ENCODE measurements at regions not wholly inside any gene's neighbourhood (a gene's known extent, or its start where the extent isn't known, plus 50 kb on each side); places are given as distances from the start of the nearest gene placed in this dataset.
"Not testable (repeated sequence)": the region's sequence is repeated elsewhere in the genome, so short reads cannot be mapped to it uniquely, and the experiment has no call there.

DNA sequence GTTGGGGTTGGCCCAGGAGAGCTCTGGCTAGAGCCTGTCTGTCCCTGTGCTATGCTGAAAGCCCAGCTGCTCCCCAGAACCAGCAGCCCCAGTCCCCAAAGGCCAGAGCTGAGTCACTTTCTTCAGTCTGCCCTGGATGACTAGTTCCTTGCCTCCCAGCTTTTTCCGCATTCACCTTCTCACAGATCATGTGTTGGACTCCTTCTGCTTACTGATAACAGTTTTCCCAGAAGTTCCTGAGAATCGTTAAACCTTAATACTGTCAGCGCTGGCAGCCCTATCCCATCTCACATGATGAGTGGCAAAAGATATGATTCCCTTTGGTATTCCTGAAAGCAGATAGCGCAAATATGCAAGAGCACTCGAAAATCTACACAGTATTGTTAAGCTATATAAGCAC, 84.2 kb downstream of the TRIM69 start:
- TF ChIP-seq, protein P1, sequence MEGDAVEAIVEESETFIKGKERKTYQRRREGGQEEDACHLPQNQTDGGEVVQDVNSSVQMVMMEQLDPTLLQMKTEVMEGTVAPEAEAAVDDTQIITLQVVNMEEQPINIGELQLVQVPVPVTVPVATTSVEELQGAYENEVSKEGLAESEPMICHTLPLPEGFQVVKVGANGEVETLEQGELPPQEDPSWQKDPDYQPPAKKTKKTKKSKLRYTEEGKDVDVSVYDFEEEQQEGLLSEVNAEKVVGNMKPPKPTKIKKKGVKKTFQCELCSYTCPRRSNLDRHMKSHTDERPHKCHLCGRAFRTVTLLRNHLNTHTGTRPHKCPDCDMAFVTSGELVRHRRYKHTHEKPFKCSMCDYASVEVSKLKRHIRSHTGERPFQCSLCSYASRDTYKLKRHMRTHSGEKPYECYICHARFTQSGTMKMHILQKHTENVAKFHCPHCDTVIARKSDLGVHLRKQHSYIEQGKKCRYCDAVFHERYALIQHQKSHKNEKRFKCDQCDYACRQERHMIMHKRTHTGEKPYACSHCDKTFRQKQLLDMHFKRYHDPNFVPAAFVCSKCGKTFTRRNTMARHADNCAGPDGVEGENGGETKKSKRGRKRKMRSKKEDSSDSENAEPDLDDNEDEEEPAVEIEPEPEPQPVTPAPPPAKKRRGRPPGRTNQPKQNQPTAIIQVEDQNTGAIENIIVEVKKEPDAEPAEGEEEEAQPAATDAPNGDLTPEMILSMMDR (IDR thresholded peaks at IDR 0.05): not testable (repeated sequence)
- TF ChIP-seq EP300 (IDR thresholded peaks at IDR 0.05): not testable (repeated sequence)
